ENCODE measurements at regions not wholly inside any gene's neighbourhood (a gene's known extent, or its start where the extent isn't known, plus 50 kb on each side); places are given as distances from the start of the nearest gene placed in this dataset.

DNA sequence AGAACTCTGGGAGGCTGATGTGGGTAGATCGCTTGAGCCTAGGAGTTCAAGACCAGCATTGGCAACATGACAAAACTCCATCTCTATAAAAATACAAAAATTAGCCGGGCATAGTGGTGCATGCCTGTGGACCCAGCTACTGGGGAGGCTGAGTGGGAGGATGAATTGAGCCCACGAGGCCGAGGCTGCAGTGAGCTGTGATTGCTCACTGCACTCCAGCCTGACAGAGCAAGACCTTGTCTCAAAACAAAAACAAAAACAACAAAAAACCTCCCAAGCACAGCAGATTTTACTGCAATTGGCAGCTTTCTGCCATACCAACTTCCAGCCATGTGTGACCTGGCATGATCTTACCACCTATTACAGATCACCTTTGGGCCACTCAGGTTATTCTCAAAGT lies 57.7 kb upstream of the LRPPRC start:
- H3K14ac ChIP-seq (ENCODE audit: insufficient read length): no peak overlapping the region
- H4K20me1 ChIP-seq (replicated peaks in 1 of 2; ENCODE audit: control insufficient read depth in 1 of 2, insufficient read depth in 2 of 2, low read length in 2 of 2): no peaks in the 10 kb centered on the region

More for the DNA sequence above, 57.7 kb upstream of the LRPPRC start:
- Histone ChIP-seq H2BK20ac (ENCODE audit: low read length) (no peak overlapping the region), H4K5ac (ENCODE audit: insufficient read length, low read depth, low read length) (no peak overlapping the region), H2AFZ (ENCODE audit: low read length) (no peak overlapping the region), H2BK5ac (ENCODE audit: low read depth, low read length) (no peak overlapping the region), H2BK15ac (ENCODE audit: low read length) (no peak overlapping the region), H3K79me1 (ENCODE audit: low read depth, low read length) (no peaks in the 10 kb centered on the region), H2AK5ac (ENCODE audit: low read depth, low read length) (no peak overlapping the region), H3K23ac (ENCODE audit: insufficient read length) (no peak overlapping the region), H3K4me2 (ENCODE audit: insufficient read depth in 1 of 2, low read depth in 2 of 2, low read length in 2 of 2) (no peak overlapping the region), H4K91ac (replicated peaks; ENCODE audit: insufficient read length, low read length) (no peak overlapping the region), H3K9ac (replicated peaks in 1 of 4; ENCODE audit: extremely low read depth in 1 of 4, low read depth in 3 of 4, low read length in 3 of 4) (no peak overlapping the region), H3K36me3 (ENCODE audit: control insufficient read depth in 2 of 4, insufficient read depth in 4 of 4, low read length in 3 of 4) (no peaks in the 10 kb centered on the region), H3K23me2 (ENCODE audit: low read depth, low read length) (no peaks in the 10 kb centered on the region), H3K4me3 (ENCODE audit: extremely low read depth in 1 of 4, insufficient read depth in 2 of 4, low read depth in 3 of 4, low read length in 4 of 4) (no peak overlapping the region), H3K27me3 (replicated peaks in 1 of 4; ENCODE audit: control insufficient read depth in 3 of 4, extremely low read depth in 1 of 4, insufficient read depth in 3 of 4, low read length in 3 of 4) (no peaks in the 10 kb centered on the region; a peak in 1 of 7 replicates), H3K27ac (ENCODE audit: low read depth, low read length) (no peak overlapping the region), H4K8ac (ENCODE audit: extremely low read depth, insufficient read depth, low read length) (no peak overlapping the region), H3K4ac (replicated peaks; ENCODE audit: insufficient read length, low read depth, low read length) (no peak overlapping the region), H3K4me1 (replicated peaks in 1 of 4; ENCODE audit: control insufficient read depth in 3 of 4, insufficient read depth in 4 of 4, low read length in 3 of 4) (peaks cover 3 to 14% (median 8%) of the 10 kb centered on the region in 4 experiments; a peak in 5 of 7 replicates), H3K9me3 (ENCODE audit: insufficient read depth in 2 of 2, low read depth in 1 of 2, low read length in 1 of 2) (no peaks in the 10 kb centered on the region), H2BK120ac (replicated peaks; ENCODE audit: low read depth, low read length) (no peak overlapping the region), H3K79me2 (ENCODE audit: control insufficient read depth in 1 of 2, insufficient read depth in 2 of 2, low read length in 2 of 2) (no peaks in the 10 kb centered on the region), H3K18ac (ENCODE audit: extremely low read depth, low read length) (no peak overlapping the region), H3K56ac (replicated peaks; ENCODE audit: insufficient read length, low read depth, low read length) (no peak overlapping the region), H2BK12ac (ENCODE audit: low read depth, low read length) (no peak overlapping the region)
- TF ChIP-seq GABPA (IDR thresholded peaks at IDR 0.05; ENCODE audit: borderline replicate concordance, insufficient read depth, low read length) (no peak), RAD21 (IDR thresholded peaks at IDR 0.05 in 1 of 2, conservative IDR thresholded peaks at IDR 0.05 in 1 of 2; ENCODE audit: low read depth in 2 of 2, low read length in 2 of 2) (no peak), GTF2F1 (IDR thresholded peaks at IDR 0.05; ENCODE audit: borderline replicate concordance, low read depth, low read length) (no peak), ZNF274 (IDR thresholded peaks at IDR 0.05; ENCODE audit: borderline replicate concordance, extremely low read depth, low read length) (no peak), SP2 (IDR thresholded peaks at IDR 0.05; ENCODE audit: low read length) (no peak), TEAD4 (IDR thresholded peaks at IDR 0.05; ENCODE audit: low read depth, low read length) (no peak), CHD2 (IDR thresholded peaks at IDR 0.05; ENCODE audit: low read length) (no peak), YY1 (IDR thresholded peaks at IDR 0.05; ENCODE audit: low read depth, low read length) (no peak), KDM1A (IDR thresholded peaks at IDR 0.05; ENCODE audit: borderline replicate concordance, low read length) (no peak), EGR1 (IDR thresholded peaks at IDR 0.05; ENCODE audit: borderline replicate concordance, low read depth, low read length) (no peak), EP300 (IDR thresholded peaks at IDR 0.05; ENCODE audit: borderline replicate concordance in 1 of 2, low read depth in 2 of 2, low read length in 2 of 2) (no peak)
- TF ChIP-seq, protein P1, sequence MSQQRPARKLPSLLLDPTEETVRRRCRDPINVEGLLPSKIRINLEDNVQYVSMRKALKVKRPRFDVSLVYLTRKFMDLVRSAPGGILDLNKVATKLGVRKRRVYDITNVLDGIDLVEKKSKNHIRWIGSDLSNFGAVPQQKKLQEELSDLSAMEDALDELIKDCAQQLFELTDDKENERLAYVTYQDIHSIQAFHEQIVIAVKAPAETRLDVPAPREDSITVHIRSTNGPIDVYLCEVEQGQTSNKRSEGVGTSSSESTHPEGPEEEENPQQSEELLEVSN (IDR thresholded peaks at IDR 0.05): no peak
- ChIA-PET CTCF (ENCODE audit: partially characterized antibody) (interaction anchor here (0.7 to 5.3 kb wide), 12 partner anchors 10 to 342 kb away, joined by 3 to 39 read pairs (median 4); no protein-coding TSS in a partner anchor), POLR2A (ENCODE audit: partially characterized antibody) (interaction anchor here (0.9 to 1.7 kb wide), 3 partner anchors 9 to 121 kb away, joined by 3 to 4 read pairs (median 3); no protein-coding TSS in a partner anchor)
- FAIRE-seq (no peak), DNase-seq (ENCODE audit: low read depth in 1 of 2, low spot score in 2 of 2) (no peak)
- 91% methylated on average over 4 of the region's 4 CpGs; no CpG with 5 or more reads in 1 of the 2 experiments for WGBS, 2 experiments (ENCODE audit: extremely low coverage in 1 of 2, insufficient coverage in 1 of 2, insufficient read length in 1 of 2, insufficient replicate concordance in 2 of 2, low coverage in 1 of 2, low lambda C conversion rate in 2 of 2, missing lambda C conversion rate in 1 of 2)
